ENCODE measurements at regions not wholly inside any gene's neighbourhood (a gene's known extent, or its start where the extent isn't known, plus 50 kb on each side); places are given as distances from the start of the nearest gene placed in this dataset.

- no peak for TF ChIP-seq EZH2 (IDR thresholded peaks at IDR 0.05; ENCODE audit: borderline replicate concordance, low read length)
- no peak for TF ChIP-seq CTCF (IDR thresholded peaks at IDR 0.05; ENCODE audit: low read length)
- H3K27me3 ChIP-seq (ENCODE audit: insufficient read depth, low read length), result no peaks in the 10 kb centered on the region
- H4K20me1 ChIP-seq (ENCODE audit: insufficient read depth, low read length), result no peaks in the 10 kb centered on the region
- no peak overlapping the region for H3K27ac ChIP-seq (ENCODE audit: low read depth, low read length, poor library complexity, severe bottlenecking)
- H3K4me2 ChIP-seq (ENCODE audit: low read length), result no peak overlapping the region
- no peaks in the 10 kb centered on the region for H3K4me1 ChIP-seq (ENCODE audit: insufficient read depth, low read length, severe bottlenecking)
- no peak overlapping the region for H2AFZ ChIP-seq (ENCODE audit: low read length)
- no peaks in the 10 kb centered on the region for H3K36me3 ChIP-seq (ENCODE audit: insufficient read depth, low read length)
- no peaks in the 10 kb centered on the region for H3K79me2 ChIP-seq (ENCODE audit: insufficient read depth, low read length)
- H3K9ac ChIP-seq (ENCODE audit: low read length), result no peak overlapping the region
- no peaks in the 10 kb centered on the region for H3K9me2 ChIP-seq (ENCODE audit: low read depth, low read length)
- H3F3A ChIP-seq (ENCODE audit: insufficient read depth, low read length), result no peaks in the 10 kb centered on the region
- no peak overlapping the region for H3K4me3 ChIP-seq (ENCODE audit: low read depth, low read length, poor library complexity, severe bottlenecking)
- H3K9me3 ChIP-seq (ENCODE audit: low read length), result 0 out of 2 replicates have a peak, but pooled peaks cover 6% of the 10 kb centered on the region
Observed at GRCh38 chr1:194495434-194495833, 1309.0 kb upstream of the B3GALT2 start.

- Histone ChIP-seq H2AFZ (ENCODE audit: low read length) (peak overlapping the region; percentile 21; the same call in 1 of the 2 replicates), H3K36me3 (ENCODE audit: insufficient read depth, low read length) (no peaks in the 10 kb centered on the region; the same call in 1 of the 2 replicates), H3K9me2 (ENCODE audit: low read depth, low read length) (no peaks in the 10 kb centered on the region), H3K4me2 (ENCODE audit: low read length) (no peak overlapping the region), H3K79me2 (ENCODE audit: insufficient read depth, low read length) (no peaks in the 10 kb centered on the region), H3K9ac (ENCODE audit: low read length) (no peak overlapping the region), H3K27ac (ENCODE audit: low read depth, low read length, poor library complexity, severe bottlenecking) (no peak overlapping the region), H3K4me1 (ENCODE audit: insufficient read depth, low read length, severe bottlenecking) (no peaks in the 10 kb centered on the region), H3K4me3 (ENCODE audit: low read depth, low read length, poor library complexity, severe bottlenecking) (no peak overlapping the region), H4K20me1 (ENCODE audit: insufficient read depth, low read length) (no peaks in the 10 kb centered on the region), H3K27me3 (ENCODE audit: insufficient read depth, low read length) (no peaks in the 10 kb centered on the region), H3F3A (ENCODE audit: insufficient read depth, low read length) (no peaks in the 10 kb centered on the region), H3K9me3 (ENCODE audit: low read length) (peaks cover 9% of the 10 kb centered on the region; the same call in 1 of the 2 replicates)
- TF ChIP-seq EZH2 (IDR thresholded peaks at IDR 0.05; ENCODE audit: borderline replicate concordance, low read length) (no peak), CTCF (IDR thresholded peaks at IDR 0.05; ENCODE audit: low read length) (no peak)
Observed at GRCh38 chr1:194487172-194487571, 1300.8 kb upstream of the B3GALT2 start.

- Histone ChIP-seq H4K20me1 (ENCODE audit: insufficient read depth, low read length) (no peaks in the 10 kb centered on the region), H3F3A (ENCODE audit: insufficient read depth, low read length) (no peaks in the 10 kb centered on the region), H3K27ac (ENCODE audit: low read depth, low read length, poor library complexity, severe bottlenecking) (no peak overlapping the region), H3K9me3 (ENCODE audit: low read length) (peaks cover 9% of the 10 kb centered on the region; the same call in 1 of the 2 replicates), H3K36me3 (ENCODE audit: insufficient read depth, low read length) (no peaks in the 10 kb centered on the region; the same call in 1 of the 2 replicates), H2AFZ (ENCODE audit: low read length) (no peak overlapping the region), H3K4me1 (ENCODE audit: insufficient read depth, low read length, severe bottlenecking) (no peaks in the 10 kb centered on the region), H3K27me3 (ENCODE audit: insufficient read depth, low read length) (no peaks in the 10 kb centered on the region), H3K4me3 (ENCODE audit: low read depth, low read length, poor library complexity, severe bottlenecking) (no peak overlapping the region), H3K4me2 (ENCODE audit: low read length) (no peak overlapping the region), H3K79me2 (ENCODE audit: insufficient read depth, low read length) (no peaks in the 10 kb centered on the region), H3K9me2 (ENCODE audit: low read depth, low read length) (no peaks in the 10 kb centered on the region), H3K9ac (ENCODE audit: low read length) (no peak overlapping the region)
- TF ChIP-seq EZH2 (IDR thresholded peaks at IDR 0.05; ENCODE audit: borderline replicate concordance, low read length) (no peak), CTCF (IDR thresholded peaks at IDR 0.05; ENCODE audit: low read length) (no peak)
Observed at GRCh38 chr1:194485432-194485831, 1299.0 kb upstream of the B3GALT2 start.
